ENCODE measurements at regions not wholly inside any gene's neighbourhood (a gene's known extent, or its start where the extent isn't known, plus 50 kb on each side); places are given as distances from the start of the nearest gene placed in this dataset.

DNA sequence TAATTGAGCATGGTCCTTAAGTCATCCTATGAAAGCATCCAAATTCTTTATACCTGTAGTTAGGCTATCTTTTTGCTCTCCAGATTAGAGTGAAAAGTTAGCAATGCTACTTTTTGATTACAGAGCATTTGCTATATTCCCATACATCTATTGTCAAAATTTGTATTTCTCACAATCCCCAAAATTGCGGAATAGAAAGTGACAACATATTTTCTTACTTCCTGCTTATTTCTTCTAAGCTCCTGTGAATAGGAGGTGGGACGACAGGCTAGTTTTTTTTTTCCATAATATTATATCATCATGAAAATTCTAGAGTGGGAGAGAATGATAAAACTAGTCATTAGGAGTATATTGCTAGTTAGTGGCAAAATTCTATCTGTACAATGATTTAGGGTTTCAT lies 264.0 kb upstream of the DPYD start:
- no peak overlapping the region for H2BK5ac ChIP-seq (ENCODE audit: low read depth, low read length, poor library complexity, severe bottlenecking)
- H3K14ac ChIP-seq (ENCODE audit: low read length in 2 of 2) = no peak overlapping the region
- no peak overlapping the region for H4K8ac ChIP-seq (ENCODE audit: low read length)
- no peaks in the 10 kb centered on the region for H3K36me3 ChIP-seq (ENCODE audit: control insufficient read depth in 1 of 2, insufficient read depth in 2 of 2, low read depth in 1 of 2, low read length in 2 of 2)
- no peak overlapping the region for H2AFZ ChIP-seq (ENCODE audit: low read depth, low read length)
- H3K4ac ChIP-seq (ENCODE audit: low read depth in 1 of 2, low read length in 2 of 2) = no peak overlapping the region
- no peak for DNase-seq
- H3K4me1 ChIP-seq (ENCODE audit: control insufficient read depth, insufficient read depth, low read depth, low read length) = no peaks in the 10 kb centered on the region
- no peak overlapping the region for H3K4me2 ChIP-seq (ENCODE audit: low read length, poor library complexity, severe bottlenecking)
- no peak overlapping the region for H2BK15ac ChIP-seq (ENCODE audit: low read depth, poor library complexity, severe bottlenecking)
- no peaks in the 10 kb centered on the region for H3K79me1 ChIP-seq (replicated peaks; ENCODE audit: low read length, poor library complexity, severe bottlenecking)
- no peaks in the 10 kb centered on the region for H3K27me3 ChIP-seq (ENCODE audit: control insufficient read depth in 1 of 2, insufficient read depth in 1 of 2, low read length in 2 of 2)
- H2AK5ac ChIP-seq (ENCODE audit: low read length, severe bottlenecking) = no peak overlapping the region
- H3K18ac ChIP-seq (ENCODE audit: low read depth in 1 of 2, low read length in 2 of 2) = no peak overlapping the region
- no peak overlapping the region for H3K9ac ChIP-seq (ENCODE audit: low read length)
- H2BK120ac ChIP-seq (ENCODE audit: low read depth, low read length) = no peak overlapping the region
- no peak overlapping the region for H2BK12ac ChIP-seq (ENCODE audit: low read length in 2 of 2)
- no peak overlapping the region for H3K23ac ChIP-seq (ENCODE audit: low read length in 2 of 2)
- H3K27ac ChIP-seq (ENCODE audit: low read length, poor library complexity, severe bottlenecking) = no peak overlapping the region
- no peak overlapping the region for H3K4me3 ChIP-seq (ENCODE audit: insufficient read depth in 1 of 2, low read depth in 1 of 2, low read length in 2 of 2)
- H3K9me3 ChIP-seq (ENCODE audit: control insufficient read depth, low read length) = no peaks in the 10 kb centered on the region
- no CpG with 5 or more reads among the region's 2 CpGs for WGBS
- H4K91ac ChIP-seq (ENCODE audit: low read length) = no peak overlapping the region

DNA sequence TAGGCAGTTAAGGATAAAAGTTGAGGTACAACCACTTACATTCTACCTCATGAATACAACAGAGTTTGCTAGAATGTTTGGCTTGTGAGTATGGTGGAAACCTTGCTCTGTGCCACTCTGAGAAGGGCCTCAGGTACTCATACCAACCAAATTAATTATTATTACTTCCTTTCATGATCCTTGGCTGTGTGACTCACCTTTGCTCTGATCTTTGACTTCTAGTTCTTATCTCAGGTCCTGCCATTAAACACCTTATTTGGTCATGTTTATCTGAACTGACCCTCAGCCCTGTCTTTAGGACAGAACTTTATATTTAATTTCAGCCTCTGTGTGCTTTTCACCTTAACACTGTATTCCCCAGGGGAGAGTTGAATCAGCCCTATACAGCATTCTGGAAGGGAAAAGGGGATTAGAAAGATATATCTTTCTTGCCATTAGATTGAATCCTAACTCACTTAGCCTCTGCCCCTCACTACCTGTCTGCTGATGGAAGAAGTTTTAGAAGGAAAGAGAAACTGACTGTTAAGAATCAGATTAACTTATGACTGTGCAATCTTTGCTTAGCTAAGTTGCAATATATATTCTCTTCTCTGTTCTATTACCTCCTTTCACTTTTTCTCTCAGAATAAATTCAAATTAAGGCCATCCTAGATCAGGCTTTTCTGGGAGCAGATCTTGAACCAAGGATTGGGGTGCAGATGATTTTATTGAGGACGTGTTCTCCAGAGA lies 260.4 kb upstream of the DPYD start:
- no peak overlapping the region for H3K4me2 ChIP-seq (ENCODE audit: low read length, poor library complexity, severe bottlenecking)
- H3K27ac ChIP-seq (ENCODE audit: low read length, poor library complexity, severe bottlenecking) = no peak overlapping the region
- no peak overlapping the region for H2BK15ac ChIP-seq (ENCODE audit: low read depth, poor library complexity, severe bottlenecking)
- no peak overlapping the region for H2BK12ac ChIP-seq (ENCODE audit: low read length in 2 of 2)
- no peaks in the 10 kb centered on the region for H3K27me3 ChIP-seq (ENCODE audit: control insufficient read depth in 1 of 2, insufficient read depth in 1 of 2, low read length in 2 of 2)
- H3K14ac ChIP-seq (ENCODE audit: low read length in 2 of 2) = no peak overlapping the region
- no peaks in the 10 kb centered on the region for H3K36me3 ChIP-seq (ENCODE audit: control insufficient read depth in 1 of 2, insufficient read depth in 2 of 2, low read depth in 1 of 2, low read length in 2 of 2)
- no peak overlapping the region for H4K8ac ChIP-seq (ENCODE audit: low read length)
- no peak overlapping the region for H3K18ac ChIP-seq (ENCODE audit: low read depth in 1 of 2, low read length in 2 of 2)
- DNase-seq = no peak
- 93% methylated on average over 1 of the region's 1 CpG for WGBS
- H3K4me3 ChIP-seq (ENCODE audit: insufficient read depth in 1 of 2, low read depth in 1 of 2, low read length in 2 of 2) = no peak overlapping the region
- no peaks in the 10 kb centered on the region for H3K79me1 ChIP-seq (replicated peaks; ENCODE audit: low read length, poor library complexity, severe bottlenecking)
- no peak overlapping the region for H4K91ac ChIP-seq (ENCODE audit: low read length)
- no peak overlapping the region for H2BK5ac ChIP-seq (ENCODE audit: low read depth, low read length, poor library complexity, severe bottlenecking)
- H3K4me1 ChIP-seq (ENCODE audit: control insufficient read depth, insufficient read depth, low read depth, low read length) = no peaks in the 10 kb centered on the region
- no peaks in the 10 kb centered on the region for H3K9me3 ChIP-seq (ENCODE audit: control insufficient read depth, low read length)
- no peak overlapping the region for H2AFZ ChIP-seq (ENCODE audit: low read depth, low read length)
- H2AK5ac ChIP-seq (ENCODE audit: low read length, severe bottlenecking) = no peak overlapping the region
- H3K9ac ChIP-seq (ENCODE audit: low read length) = no peak overlapping the region
- no peak overlapping the region for H3K23ac ChIP-seq (ENCODE audit: low read length in 2 of 2)
- H2BK120ac ChIP-seq (ENCODE audit: low read depth, low read length) = no peak overlapping the region
- no peak overlapping the region for H3K4ac ChIP-seq (ENCODE audit: low read depth in 1 of 2, low read length in 2 of 2)

- Histone ChIP-seq H3K4me1 (ENCODE audit: control insufficient read depth, insufficient read depth, low read depth, low read length) (no peaks in the 10 kb centered on the region), H2AFZ (ENCODE audit: low read depth, low read length) (no peak overlapping the region), H2BK120ac (ENCODE audit: low read depth, low read length) (no peak overlapping the region), H3K9ac (ENCODE audit: low read length) (no peak overlapping the region), H3K27ac (ENCODE audit: low read length, poor library complexity, severe bottlenecking) (no peak overlapping the region), H3K4ac (ENCODE audit: low read depth in 1 of 2, low read length in 2 of 2) (no peak overlapping the region), H2BK12ac (ENCODE audit: low read length in 2 of 2) (no peak overlapping the region), H3K4me2 (ENCODE audit: low read length, poor library complexity, severe bottlenecking) (no peak overlapping the region), H4K91ac (ENCODE audit: low read length) (no peak overlapping the region), H2BK5ac (ENCODE audit: low read depth, low read length, poor library complexity, severe bottlenecking) (no peak overlapping the region), H3K23ac (ENCODE audit: low read length in 2 of 2) (no peak overlapping the region), H3K36me3 (ENCODE audit: control insufficient read depth in 1 of 2, insufficient read depth in 2 of 2, low read depth in 1 of 2, low read length in 2 of 2) (no peaks in the 10 kb centered on the region), H3K14ac (ENCODE audit: low read length in 2 of 2) (no peak overlapping the region), H3K4me3 (ENCODE audit: insufficient read depth in 1 of 2, low read depth in 1 of 2, low read length in 2 of 2) (no peak overlapping the region), H3K27me3 (ENCODE audit: control insufficient read depth in 1 of 2, insufficient read depth in 1 of 2, low read length in 2 of 2) (no peaks in the 10 kb centered on the region), H2AK5ac (ENCODE audit: low read length, severe bottlenecking) (no peak overlapping the region), H3K79me1 (replicated peaks; ENCODE audit: low read length, poor library complexity, severe bottlenecking) (no peaks in the 10 kb centered on the region), H4K8ac (ENCODE audit: low read length) (no peak overlapping the region), H3K9me3 (ENCODE audit: control insufficient read depth, low read length) (no peaks in the 10 kb centered on the region), H2BK15ac (ENCODE audit: low read depth, poor library complexity, severe bottlenecking) (no peak overlapping the region), H3K18ac (ENCODE audit: low read depth in 1 of 2, low read length in 2 of 2) (peak overlapping the region in 1 of 2 experiments; percentile 17)
- 100% methylated on average over 3 of the region's 4 CpGs for WGBS
- DNase-seq = no peak
Measured at GRCh38 chr1:98179151-98179773, 258.4 kb upstream of the DPYD start.

- Histone ChIP-seq H3K9ac (ENCODE audit: low read length) (no peak overlapping the region), H3K4me3 (ENCODE audit: insufficient read depth in 1 of 2, low read depth in 1 of 2, low read length in 2 of 2) (no peak overlapping the region), H2BK120ac (ENCODE audit: low read depth, low read length) (no peak overlapping the region), H4K8ac (ENCODE audit: low read length) (no peak overlapping the region), H3K23ac (ENCODE audit: low read length in 2 of 2) (no peak overlapping the region), H3K18ac (ENCODE audit: low read depth in 1 of 2, low read length in 2 of 2) (no peak overlapping the region), H3K4ac (ENCODE audit: low read depth in 1 of 2, low read length in 2 of 2) (no peak overlapping the region), H3K79me1 (replicated peaks; ENCODE audit: low read length, poor library complexity, severe bottlenecking) (peaks cover 1% of the 10 kb centered on the region), H3K4me2 (ENCODE audit: low read length, poor library complexity, severe bottlenecking) (peak overlapping the region; percentile 8), H2BK5ac (ENCODE audit: low read depth, low read length, poor library complexity, severe bottlenecking) (no peak overlapping the region), H2BK15ac (ENCODE audit: low read depth, poor library complexity, severe bottlenecking) (no peak overlapping the region), H4K91ac (ENCODE audit: low read length) (no peak overlapping the region), H3K27ac (ENCODE audit: low read length, poor library complexity, severe bottlenecking) (no peak overlapping the region), H3K14ac (ENCODE audit: low read length in 2 of 2) (no peak overlapping the region), H2AK5ac (ENCODE audit: low read length, severe bottlenecking) (no peak overlapping the region), H3K9me3 (ENCODE audit: control insufficient read depth, low read length) (no peaks in the 10 kb centered on the region), H2BK12ac (ENCODE audit: low read length in 2 of 2) (no peak overlapping the region), H3K36me3 (ENCODE audit: control insufficient read depth in 1 of 2, insufficient read depth in 2 of 2, low read depth in 1 of 2, low read length in 2 of 2) (no peaks in the 10 kb centered on the region), H3K27me3 (ENCODE audit: control insufficient read depth in 1 of 2, insufficient read depth in 1 of 2, low read length in 2 of 2) (no peaks in the 10 kb centered on the region), H2AFZ (ENCODE audit: low read depth, low read length) (no peak overlapping the region), H3K4me1 (ENCODE audit: control insufficient read depth, insufficient read depth, low read depth, low read length) (no peaks in the 10 kb centered on the region)
- WGBS = 95% methylated on average over 2 of the region's 2 CpGs
- DNase-seq = no peak
Measured at GRCh38 chr1:98177751-98178150, 256.9 kb upstream of the DPYD start.

All from mesenchymal stem cell (in vitro differentiated cells and primary cell).